ENCODE measurements at regions not wholly inside any gene's neighbourhood (a gene's known extent, or its start where the extent isn't known, plus 50 kb on each side); places are given as distances from the start of the nearest gene placed in this dataset.

DNA sequence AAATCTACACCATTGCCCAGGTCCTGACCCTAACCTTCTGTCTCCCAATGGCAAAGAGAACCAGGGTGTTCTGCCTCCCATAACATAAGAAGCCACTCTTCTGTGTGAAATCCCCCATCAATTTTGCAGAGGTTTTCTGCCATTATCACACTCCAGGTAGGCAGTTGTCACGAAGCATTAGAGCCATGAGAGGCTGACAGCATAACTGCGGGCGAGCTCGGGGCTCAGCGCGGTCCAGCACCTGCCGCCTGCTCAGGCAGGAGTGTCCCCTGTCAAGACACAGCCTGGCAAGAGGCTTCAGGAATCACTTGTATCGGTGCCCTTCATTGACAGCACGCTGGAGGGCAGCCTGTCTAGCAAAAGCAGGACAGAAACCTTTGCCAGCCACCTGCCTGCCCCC is 251.2 kb downstream of the SATB2 start (continued):
- TF ChIP-seq, protein P1, sequence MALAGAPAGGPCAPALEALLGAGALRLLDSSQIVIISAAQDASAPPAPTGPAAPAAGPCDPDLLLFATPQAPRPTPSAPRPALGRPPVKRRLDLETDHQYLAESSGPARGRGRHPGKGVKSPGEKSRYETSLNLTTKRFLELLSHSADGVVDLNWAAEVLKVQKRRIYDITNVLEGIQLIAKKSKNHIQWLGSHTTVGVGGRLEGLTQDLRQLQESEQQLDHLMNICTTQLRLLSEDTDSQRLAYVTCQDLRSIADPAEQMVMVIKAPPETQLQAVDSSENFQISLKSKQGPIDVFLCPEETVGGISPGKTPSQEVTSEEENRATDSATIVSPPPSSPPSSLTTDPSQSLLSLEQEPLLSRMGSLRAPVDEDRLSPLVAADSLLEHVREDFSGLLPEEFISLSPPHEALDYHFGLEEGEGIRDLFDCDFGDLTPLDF (CRISPR knock-in tag; IDR thresholded peaks at IDR 0.05), result no peak
- TF ChIP-seq FOXK1 (CRISPR knock-in tag; IDR thresholded peaks at IDR 0.05), result no peak
- TF ChIP-seq CREB1 (CRISPR knock-in tag; IDR thresholded peaks at IDR 0.05), result no peak

- Mint-ChIP-seq H3K4me3 (no peak overlapping the region), H3K27me3 (ENCODE audit: low read depth) (no peaks in the 10 kb centered on the region; the same call in 1 of the 2 replicates), H3K9me3 (peaks cover 7% of the 10 kb centered on the region), H3K27ac (no peak overlapping the region), H3K4me1 (peaks cover 23% of the 10 kb centered on the region), H3K36me3 (no peaks in the 10 kb centered on the region)
- CTCF ChIA-PET, result no interaction called here
- DNase-seq (ENCODE audit: low spot score), result no peak
- no peak for ATAC-seq
- TF ChIP-seq ZNF263 (CRISPR knock-in tag; IDR thresholded peaks at IDR 0.05; ENCODE audit: low read depth) (no peak), MYBL2 (CRISPR knock-in tag; IDR thresholded peaks at IDR 0.05) (no peak), ZNF317 (CRISPR knock-in tag; IDR thresholded peaks at IDR 0.05; ENCODE audit: borderline replicate concordance, low read depth) (no peak), MXD4 (CRISPR knock-in tag; IDR thresholded peaks at IDR 0.05; ENCODE audit: borderline replicate concordance) (no peak), NR1H2 (CRISPR knock-in tag; IDR thresholded peaks at IDR 0.05) (no peak), ESRRA (CRISPR knock-in tag; IDR thresholded peaks at IDR 0.05; ENCODE audit: borderline replicate concordance) (no peak), CREB1 (CRISPR knock-in tag; IDR thresholded peaks at IDR 0.05) (no peak), EMX1 (CRISPR knock-in tag; IDR thresholded peaks at IDR 0.05) (no peak), ZNF532 (CRISPR knock-in tag; IDR thresholded peaks at IDR 0.05; ENCODE audit: borderline replicate concordance) (no peak), FOXP1 (CRISPR knock-in tag; IDR thresholded peaks at IDR 0.05; ENCODE audit: borderline replicate concordance) (no peak), GABPB1 (CRISPR knock-in tag; IDR thresholded peaks at IDR 0.05) (no peak), MAX (CRISPR knock-in tag; IDR thresholded peaks at IDR 0.05) (no peak), NFATC4 (CRISPR knock-in tag; IDR thresholded peaks at IDR 0.05) (no peak), ZNF423 (CRISPR knock-in tag; IDR thresholded peaks at IDR 0.05) (no peak), CREM (CRISPR knock-in tag; IDR thresholded peaks at IDR 0.05) (no peak), SMAD4 (CRISPR knock-in tag; IDR thresholded peaks at IDR 0.05) (no peak), ZNF512 (CRISPR knock-in tag; IDR thresholded peaks at IDR 0.05; ENCODE audit: borderline replicate concordance) (no peak), E2F5 (CRISPR knock-in tag; IDR thresholded peaks at IDR 0.05) (no peak), CBFB (CRISPR knock-in tag; IDR thresholded peaks at IDR 0.05; ENCODE audit: low read depth) (no peak), FOXJ3 (CRISPR knock-in tag; IDR thresholded peaks at IDR 0.05; ENCODE audit: borderline replicate concordance) (no peak)
- POLR2A ChIA-PET, result no interaction called here
Measured at GRCh38 chr2:199202964-199203363, 254.8 kb downstream of the SATB2 start.

All from WTC11 (cell line).